ENCODE measurements at regions not wholly inside any gene's neighbourhood (a gene's known extent, or its start where the extent isn't known, plus 50 kb on each side); places are given as distances from the start of the nearest gene placed in this dataset.

GRCh38 chr1:238767321-238767720 lies 619.0 kb upstream of the CHRM3 start:
- TF ChIP-seq CSRNP3 (CRISPR knock-in tag; IDR thresholded peaks at IDR 0.05) (no peak), ESRRG (CRISPR knock-in tag; IDR thresholded peaks at IDR 0.05) (no peak), ARNTL (CRISPR knock-in tag; IDR thresholded peaks at IDR 0.05; ENCODE audit: borderline replicate concordance, low read depth) (no peak), RARB (CRISPR knock-in tag; IDR thresholded peaks at IDR 0.05) (no peak), ZFP3 (CRISPR knock-in tag; IDR thresholded peaks at IDR 0.05) (no peak), ISL1 (CRISPR knock-in tag; IDR thresholded peaks at IDR 0.05) (no peak), PPARA (CRISPR knock-in tag; IDR thresholded peaks at IDR 0.05; ENCODE audit: borderline replicate concordance) (no peak), ZNF565 (CRISPR knock-in tag; conservative IDR thresholded peaks at IDR 0.05; ENCODE audit: low read depth) (no peak), ZC3H10 (CRISPR knock-in tag; IDR thresholded peaks at IDR 0.05) (no peak), OSR1 (CRISPR knock-in tag; IDR thresholded peaks at IDR 0.05) (no peak), POU6F1 (CRISPR knock-in tag; IDR thresholded peaks at IDR 0.05; ENCODE audit: borderline replicate concordance, low read depth) (no peak)
- TF ChIP-seq, protein P1, sequence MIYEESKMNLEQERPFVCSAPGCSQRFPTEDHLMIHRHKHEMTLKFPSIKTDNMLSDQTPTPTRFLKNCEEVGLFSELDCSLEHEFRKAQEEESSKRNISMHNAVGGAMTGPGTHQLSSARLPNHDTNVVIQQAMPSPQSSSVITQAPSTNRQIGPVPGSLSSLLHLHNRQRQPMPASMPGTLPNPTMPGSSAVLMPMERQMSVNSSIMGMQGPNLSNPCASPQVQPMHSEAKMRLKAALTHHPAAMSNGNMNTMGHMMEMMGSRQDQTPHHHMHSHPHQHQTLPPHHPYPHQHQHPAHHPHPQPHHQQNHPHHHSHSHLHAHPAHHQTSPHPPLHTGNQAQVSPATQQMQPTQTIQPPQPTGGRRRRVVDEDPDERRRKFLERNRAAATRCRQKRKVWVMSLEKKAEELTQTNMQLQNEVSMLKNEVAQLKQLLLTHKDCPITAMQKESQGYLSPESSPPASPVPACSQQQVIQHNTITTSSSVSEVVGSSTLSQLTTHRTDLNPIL (CRISPR knock-in tag; IDR thresholded peaks at IDR 0.05; ENCODE audit: low read depth) = no peak
- no peak for ATAC-seq

GRCh38 chr1:238764779-238765178 lies 621.6 kb upstream of the CHRM3 start:
- TF ChIP-seq OSR1 (CRISPR knock-in tag; IDR thresholded peaks at IDR 0.05) (0 out of 2 replicates have a peak, but pooled peaks have one; percentile 54), CSRNP3 (CRISPR knock-in tag; IDR thresholded peaks at IDR 0.05) (no peak)
- ATAC-seq = no peak

GRCh38 chr1:238753252-238753651 lies 633.1 kb upstream of the CHRM3 start:
- no peak for TF ChIP-seq TCF4 (CRISPR knock-in tag; IDR thresholded peaks at IDR 0.05; ENCODE audit: borderline replicate concordance)
- TF ChIP-seq BACH2 (CRISPR knock-in tag; IDR thresholded peaks at IDR 0.05; ENCODE audit: borderline replicate concordance) = no peak
- no peak for TF ChIP-seq ZNF70 (CRISPR knock-in tag; IDR thresholded peaks at IDR 0.05)
- no peak for TF ChIP-seq TOX (CRISPR knock-in tag; IDR thresholded peaks at IDR 0.05; ENCODE audit: borderline replicate concordance)
- TF ChIP-seq, protein P2, sequence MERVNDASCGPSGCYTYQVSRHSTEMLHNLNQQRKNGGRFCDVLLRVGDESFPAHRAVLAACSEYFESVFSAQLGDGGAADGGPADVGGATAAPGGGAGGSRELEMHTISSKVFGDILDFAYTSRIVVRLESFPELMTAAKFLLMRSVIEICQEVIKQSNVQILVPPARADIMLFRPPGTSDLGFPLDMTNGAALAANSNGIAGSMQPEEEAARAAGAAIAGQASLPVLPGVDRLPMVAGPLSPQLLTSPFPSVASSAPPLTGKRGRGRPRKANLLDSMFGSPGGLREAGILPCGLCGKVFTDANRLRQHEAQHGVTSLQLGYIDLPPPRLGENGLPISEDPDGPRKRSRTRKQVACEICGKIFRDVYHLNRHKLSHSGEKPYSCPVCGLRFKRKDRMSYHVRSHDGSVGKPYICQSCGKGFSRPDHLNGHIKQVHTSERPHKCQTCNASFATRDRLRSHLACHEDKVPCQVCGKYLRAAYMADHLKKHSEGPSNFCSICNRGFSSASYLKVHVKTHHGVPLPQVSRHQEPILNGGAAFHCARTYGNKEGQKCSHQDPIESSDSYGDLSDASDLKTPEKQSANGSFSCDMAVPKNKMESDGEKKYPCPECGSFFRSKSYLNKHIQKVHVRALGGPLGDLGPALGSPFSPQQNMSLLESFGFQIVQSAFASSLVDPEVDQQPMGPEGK (CRISPR knock-in tag; IDR thresholded peaks at IDR 0.05; ENCODE audit: borderline replicate concordance) = no peak
- TF ChIP-seq, protein P1 (CRISPR knock-in tag; IDR thresholded peaks at IDR 0.05; ENCODE audit: low read depth) = no peak
- no peak for ATAC-seq

DNA sequence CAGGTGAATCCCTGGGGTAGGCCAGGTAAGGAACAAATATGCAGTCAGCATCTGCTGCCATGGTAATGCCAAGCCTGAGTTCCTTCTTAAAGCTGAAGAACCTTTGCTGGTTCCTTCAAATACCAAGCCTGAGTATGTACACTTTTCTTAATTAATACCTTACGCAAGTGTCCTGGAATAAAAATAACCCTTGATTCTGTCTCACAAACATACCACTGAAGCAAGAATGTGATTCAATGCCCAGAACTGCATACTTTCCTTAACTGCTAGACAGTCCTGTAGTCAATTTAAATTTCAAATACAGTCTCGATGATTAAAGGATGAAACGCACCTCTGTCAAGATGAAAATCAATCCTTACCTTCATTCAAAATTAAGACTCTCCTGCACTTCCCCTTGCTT lies 634.0 kb upstream of the CHRM3 start:
- peak; percentile 95 for ATAC-seq
- TF ChIP-seq POU6F1 (CRISPR knock-in tag; IDR thresholded peaks at IDR 0.05; ENCODE audit: borderline replicate concordance, low read depth) = no peak
- no peak for TF ChIP-seq TOX (CRISPR knock-in tag; IDR thresholded peaks at IDR 0.05; ENCODE audit: borderline replicate concordance)
- no peak for TF ChIP-seq SNAI2 (CRISPR knock-in tag; IDR thresholded peaks at IDR 0.05)
- TF ChIP-seq, protein P1 (CRISPR knock-in tag; IDR thresholded peaks at IDR 0.05; ENCODE audit: low read depth) = no peak
- TF ChIP-seq CSRNP3 (CRISPR knock-in tag; IDR thresholded peaks at IDR 0.05) = no peak
- no peak for TF ChIP-seq GLIS3 (CRISPR knock-in tag; IDR thresholded peaks at IDR 0.05)
- TF ChIP-seq ZFP3 (CRISPR knock-in tag; IDR thresholded peaks at IDR 0.05) = no peak

Measured in SK-N-SH treated with all-trans-retinoic acid at 6 μM for 48 hours (cell line).